ENCODE measurements at regions not wholly inside any gene's neighbourhood (a gene's known extent, or its start where the extent isn't known, plus 50 kb on each side); places are given as distances from the start of the nearest gene placed in this dataset.

GRCh38 chr2:204061241-204061640, 124.7 kb downstream of the ICOS start:
- H3K4me1 Mint-ChIP-seq, result no peaks in the 10 kb centered on the region
- no peak overlapping the region for H3K27ac Mint-ChIP-seq
- H3K27me3 Mint-ChIP-seq, result peaks cover 7 to 15% of the 10 kb centered on the region in 2 donors
- H3K36me3 Mint-ChIP-seq, result no peaks in the 10 kb centered on the region
- ATAC-seq (replicated peaks) (no peak), DNase-seq (no peak)
- no peaks in the 10 kb centered on the region for H3K9me3 Mint-ChIP-seq
- H3K4me3 Mint-ChIP-seq, result no peak overlapping the region

DNA sequence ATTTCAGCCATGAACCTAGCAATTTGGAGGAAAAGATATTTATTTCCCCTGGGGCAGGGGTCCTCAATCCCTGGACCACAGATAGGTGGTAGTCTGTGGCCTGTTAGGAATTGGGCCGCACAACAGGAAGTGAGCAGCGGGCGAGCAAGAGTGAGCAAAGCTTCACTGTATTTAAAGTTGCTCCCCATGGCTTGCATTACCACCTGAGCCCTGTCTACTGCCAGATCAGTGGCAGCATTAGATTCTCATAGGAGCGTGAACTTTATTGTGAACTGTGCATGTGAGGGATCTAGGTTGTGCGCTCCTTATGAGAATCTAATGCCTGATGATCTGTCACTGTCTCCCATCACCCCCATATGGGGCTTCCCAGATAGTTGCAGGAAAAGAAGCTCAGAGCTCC, 127.6 kb downstream of the ICOS start:
- Mint-ChIP-seq H3K36me3 (no peaks in the 10 kb centered on the region), H3K9me3 (no peaks in the 10 kb centered on the region), H3K27me3 (peaks cover 7 to 15% of the 10 kb centered on the region in 2 donors), H3K4me1 (no peaks in the 10 kb centered on the region), H3K27ac (no peak overlapping the region), H3K4me3 (no peak overlapping the region)
- ATAC-seq (replicated peaks) (no peak), DNase-seq (no peak)

DNA sequence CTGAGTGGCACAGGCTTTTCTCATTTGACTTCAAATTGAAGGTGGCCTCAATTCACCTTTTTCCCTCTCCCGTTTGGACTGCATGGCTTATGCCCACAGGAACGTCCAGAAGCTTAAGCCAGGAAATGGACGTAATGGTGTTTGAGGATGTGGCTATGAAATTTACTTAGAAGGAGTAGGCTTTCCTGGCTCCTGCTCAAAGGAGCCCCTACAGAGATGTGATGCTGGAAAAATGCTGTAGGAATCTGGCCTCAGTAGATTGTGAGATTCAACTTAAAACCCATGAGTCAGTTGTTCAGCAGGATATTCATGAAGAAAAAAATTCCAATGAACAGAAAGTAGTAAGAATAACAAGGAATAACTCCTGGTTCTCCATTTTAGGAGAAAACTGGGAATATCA, 129.0 kb downstream of the ICOS start:
- Mint-ChIP-seq H3K4me1 (no peaks in the 10 kb centered on the region), H3K27me3 (peaks cover 9 to 15% of the 10 kb centered on the region in 2 donors), H3K36me3 (no peaks in the 10 kb centered on the region), H3K9me3 (no peaks in the 10 kb centered on the region), H3K4me3 (no peak overlapping the region), H3K27ac (no peak overlapping the region)
- no peak for DNase-seq
- ATAC-seq (replicated peaks), result no peak

- Mint-ChIP-seq H3K27ac (no peak overlapping the region), H3K27me3 (peaks cover 12 to 15% of the 10 kb centered on the region in 2 donors), H3K4me1 (no peaks in the 10 kb centered on the region)
Measured at GRCh38 chr2:204066051-204066450, 129.5 kb downstream of the ICOS start.

GRCh38 chr2:204069804-204070203, 133.2 kb downstream of the ICOS start:
- Mint-ChIP-seq H3K27me3 (peaks cover 5 to 8% of the 10 kb centered on the region in 2 donors), H3K4me1 (no peaks in the 10 kb centered on the region), H3K27ac (no peak overlapping the region), H3K36me3 (no peaks in the 10 kb centered on the region), H3K9me3 (no peaks in the 10 kb centered on the region), H3K4me3 (no peak overlapping the region)
- ATAC-seq (replicated peaks), result no peak
- no peak for DNase-seq

More at GRCh38 chr2:204066051-204066450, 129.5 kb downstream of the ICOS start:
- no peak overlapping the region for H3K4me3 Mint-ChIP-seq
- DNase-seq, result no peak
- H3K36me3 Mint-ChIP-seq, result no peaks in the 10 kb centered on the region
- H3K9me3 Mint-ChIP-seq, result no peaks in the 10 kb centered on the region
- no peak for ATAC-seq (replicated peaks)

GRCh38 chr2:204072443-204073324, 136.1 kb downstream of the ICOS start:
- no peaks in the 10 kb centered on the region for H3K9me3 Mint-ChIP-seq
- ATAC-seq (replicated peaks), result peak; percentile 39 to 41

GRCh38 chr2:204074456-204074855, 137.9 kb downstream of the ICOS start:
- ATAC-seq (replicated peaks), result no peak
- Mint-ChIP-seq H3K27ac (no peak overlapping the region), H3K27me3 (peaks cover 4 to 5% of the 10 kb centered on the region in 2 donors), H3K4me3 (no peak overlapping the region), H3K4me1 (no peaks in the 10 kb centered on the region), H3K36me3 (no peaks in the 10 kb centered on the region), H3K9me3 (no peaks in the 10 kb centered on the region)
- no peak for DNase-seq

More at GRCh38 chr2:204072443-204073324, 136.1 kb downstream of the ICOS start:
- H3K27me3 Mint-ChIP-seq, result peaks cover 4 to 5% of the 10 kb centered on the region in 2 donors
- no peak overlapping the region for H3K27ac Mint-ChIP-seq
- no peaks in the 10 kb centered on the region for H3K4me1 Mint-ChIP-seq
- no peak overlapping the region for H3K4me3 Mint-ChIP-seq
- H3K36me3 Mint-ChIP-seq, result no peaks in the 10 kb centered on the region
- no peak for DNase-seq

- no peaks in the 10 kb centered on the region for H3K9me3 Mint-ChIP-seq
- no peak overlapping the region for H3K27ac Mint-ChIP-seq
- no peak for DNase-seq
- H3K36me3 Mint-ChIP-seq, result no peaks in the 10 kb centered on the region
- peaks cover 0 to 9% of the 10 kb centered on the region in 2 donors for H3K27me3 Mint-ChIP-seq
- ATAC-seq (replicated peaks), result no peak
- H3K4me1 Mint-ChIP-seq, result no peaks in the 10 kb centered on the region
- H3K4me3 Mint-ChIP-seq, result no peak overlapping the region
Measured at GRCh38 chr2:204078003-204078698, 141.6 kb downstream of the ICOS start.

DNA sequence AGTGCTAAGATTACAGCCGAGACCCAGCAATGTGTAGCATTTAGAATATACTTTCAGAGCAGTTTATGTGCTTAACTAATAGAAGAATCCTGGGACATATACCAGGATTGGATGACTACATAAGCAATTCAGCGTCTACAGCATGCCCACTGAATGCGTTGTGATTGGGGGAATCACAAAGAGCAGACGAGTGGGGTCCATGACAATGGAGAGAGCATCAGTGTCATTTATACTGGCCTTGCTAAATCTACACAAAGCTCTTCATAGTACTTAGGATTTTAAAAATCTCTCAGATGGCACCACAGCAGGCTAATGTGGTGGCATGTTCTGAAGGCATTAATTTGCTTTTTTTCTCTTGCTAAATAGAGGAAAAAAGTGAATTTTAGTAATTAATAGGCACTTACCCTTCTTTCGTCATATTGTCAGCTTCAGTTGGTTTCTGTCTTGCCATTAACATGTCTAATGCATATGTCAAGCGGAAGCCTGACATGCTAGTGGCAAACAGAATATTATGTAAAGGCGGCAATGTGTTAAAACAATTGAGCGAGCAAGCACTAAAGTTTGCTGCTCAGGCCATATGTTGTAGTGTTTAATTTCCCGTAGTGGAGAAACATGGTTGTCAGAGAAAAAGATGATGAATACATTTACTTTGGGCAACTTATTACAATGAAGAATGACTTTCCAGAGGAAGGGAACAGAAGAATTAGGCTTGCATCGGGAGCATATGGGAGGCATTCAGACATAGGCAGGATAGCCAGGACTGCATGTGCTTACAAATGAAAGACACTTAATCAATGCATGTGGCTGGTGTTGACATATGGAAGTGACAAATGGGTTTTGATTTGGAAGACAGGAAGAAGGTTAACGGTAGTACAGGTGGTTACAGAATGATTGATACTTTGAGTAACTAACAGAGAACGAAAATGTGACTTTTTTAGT, 145.2 kb downstream of the ICOS start:
- Mint-ChIP-seq H3K4me1 (no peaks in the 10 kb centered on the region), H3K4me3 (no peak overlapping the region), H3K9me3 (no peaks in the 10 kb centered on the region), H3K36me3 (no peaks in the 10 kb centered on the region), H3K27ac (no peak overlapping the region), H3K27me3 (peaks cover 12 to 15% of the 10 kb centered on the region in 2 donors)
- ATAC-seq (replicated peaks), result no peak
- DNase-seq, result no peak

GRCh38 chr2:204086167-204086566, 149.6 kb downstream of the ICOS start:
- Mint-ChIP-seq H3K36me3 (no peaks in the 10 kb centered on the region), H3K27me3 (peaks cover 12 to 15% of the 10 kb centered on the region in 2 donors), H3K4me3 (no peak overlapping the region), H3K27ac (no peak overlapping the region), H3K4me1 (no peaks in the 10 kb centered on the region), H3K9me3 (no peaks in the 10 kb centered on the region)
- ATAC-seq (replicated peaks), result no peak
- DNase-seq, result no peak

- Mint-ChIP-seq H3K4me1 (no peaks in the 10 kb centered on the region), H3K36me3 (no peaks in the 10 kb centered on the region), H3K9me3 (peaks cover 2 to 8% of the 10 kb centered on the region in 2 donors), H3K27me3 (peaks cover 6 to 7% of the 10 kb centered on the region in 2 donors), H3K4me3 (no peak overlapping the region), H3K27ac (no peak overlapping the region)
- DNase-seq (no peak), ATAC-seq (replicated peaks) (no peak)
Measured at GRCh38 chr2:204089105-204089504, 152.5 kb downstream of the ICOS start.

- Mint-ChIP-seq H3K4me1 (no peaks in the 10 kb centered on the region), H3K36me3 (no peaks in the 10 kb centered on the region), H3K27me3 (peaks cover 6 to 7% of the 10 kb centered on the region in 2 donors), H3K9me3 (peaks cover 5 to 8% of the 10 kb centered on the region in 2 donors), H3K27ac (no peak overlapping the region), H3K4me3 (no peak overlapping the region)
- DNase-seq, result no peak
- ATAC-seq (replicated peaks), result no peak
Measured at GRCh38 chr2:204089574-204089973, 153.0 kb downstream of the ICOS start.

DNA sequence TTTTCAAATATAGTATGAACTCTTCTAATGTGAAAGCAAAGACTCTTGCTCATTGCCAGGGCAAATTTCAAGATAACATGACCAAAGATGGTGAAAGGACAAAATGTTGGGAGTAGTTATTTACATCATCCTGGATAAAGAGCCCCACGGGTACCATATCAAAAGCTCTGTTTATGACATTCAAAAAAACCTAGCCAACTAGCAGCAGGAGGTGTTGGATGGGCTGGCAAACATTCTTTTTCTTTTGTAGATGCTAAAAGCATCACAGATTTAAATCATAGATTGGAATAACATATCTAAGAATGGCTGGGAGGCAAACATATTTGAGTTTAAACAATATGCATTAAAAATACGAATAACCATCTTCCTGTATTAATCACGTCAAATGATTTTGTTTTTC, 153.5 kb downstream of the ICOS start:
- no peak overlapping the region for H3K4me3 Mint-ChIP-seq
- ATAC-seq (replicated peaks) (no peak), DNase-seq (no peak)
- H3K27ac Mint-ChIP-seq, result no peak overlapping the region
- no peaks in the 10 kb centered on the region for H3K36me3 Mint-ChIP-seq
- H3K27me3 Mint-ChIP-seq, result peaks cover 1 to 7% of the 10 kb centered on the region in 2 donors
- no peaks in the 10 kb centered on the region for H3K4me1 Mint-ChIP-seq
- peaks cover 5 to 8% of the 10 kb centered on the region in 2 donors for H3K9me3 Mint-ChIP-seq

DNA sequence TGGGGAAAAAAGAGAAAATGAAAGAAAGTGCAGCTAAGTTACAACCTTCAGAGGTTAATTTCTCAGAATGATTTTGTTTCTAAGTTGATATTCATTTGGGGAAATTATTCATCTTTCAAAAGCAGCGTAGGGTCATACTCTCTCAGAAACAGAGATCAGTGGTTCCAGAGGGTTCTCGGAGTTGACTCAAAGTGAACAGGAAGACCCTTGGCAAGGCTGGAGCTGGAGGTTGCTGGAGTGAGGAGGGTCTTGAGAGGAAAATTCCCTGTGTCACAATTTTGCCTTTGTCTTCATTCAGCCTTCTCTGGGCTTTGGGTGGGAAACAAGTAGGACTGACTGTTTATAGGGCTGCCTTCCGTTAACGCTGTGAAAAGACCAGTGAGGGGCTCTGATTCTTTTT, 168.2 kb downstream of the ICOS start:
- no peak for DNase-seq
- peaks cover 10 to 14% of the 10 kb centered on the region in 2 donors for H3K4me1 Mint-ChIP-seq
- no peak overlapping the region for H3K27ac Mint-ChIP-seq
- no peak overlapping the region for H3K4me3 Mint-ChIP-seq
- no peaks in the 10 kb centered on the region for H3K9me3 Mint-ChIP-seq
- H3K36me3 Mint-ChIP-seq, result no peaks in the 10 kb centered on the region
- H3K27me3 Mint-ChIP-seq, result peaks cover 12% of the 10 kb centered on the region in 2 donors
- no peak for ATAC-seq (replicated peaks)

All from stimulated activated naive B cell treated with anti-CD40 and anti-IgM and Interleukin-4, amounts not matched to agents 10 μg/mL and 1 μg/mL and 100 μg/mL, for 72 hours (primary cell).